A673 (cell line): ENCODE measurements at regions not wholly inside any gene's neighbourhood (a gene's known extent, or its start where the extent isn't known, plus 50 kb on each side); places are given as distances from the start of the nearest gene placed in this dataset.
A peak's percentile ranks its signal among the peaks of the same experiment; 100 is the strongest.

Experiments
- BruUV-seq: library from RNA; stranded (reverse); fragments of 400-500 nt; replicated peaks from 2 replicates; lab custom pipeline; 2021; lab: Mats Ljungman, UMichigan
- CTCF ChIA-PET: fragments of 300-600 bp; sonication (Branson Sonifier 250); formaldehyde crosslinking; loops from one replicate; lab custom pipeline; 2022; ENCODE audit warnings: antibody characterized with exemption; lab: Charles Lee
- POLR2A ChIA-PET: fragments of 300-600 bp; sonication (Branson Sonifier 250); formaldehyde crosslinking; loops from one replicate; lab custom pipeline; 2022; ENCODE audit warnings: antibody characterized with exemption; ENCODE audit not compliant: low non-redundant PET; lab: Charles Lee
- DNase-seq: peaks from one replicate; pipeline ENCODE4 v3.0.0-alpha.2; 2015; ENCODE audit warnings: low spot score
- H3K27ac ChIP-seq: fragments of 200-600 bp; sonication (generic); 2 replicates; pipeline ENCODE4 v1.5.1; 2016; ENCODE audit warnings: mixed run types, low read depth, mild to moderate bottlenecking, mixed read lengths, antibody characterized with exemption, low read length; ENCODE audit not compliant: poor library complexity, severe bottlenecking
- H3K27me3 ChIP-seq: fragments of 200-600 bp; sonication (generic); replicated peaks from 2 replicates; pipeline ENCODE4 v1.6.1; 2017; ENCODE audit warnings: mixed run types, low read depth, mild to moderate bottlenecking, mixed read lengths, antibody characterized with exemption, low read length; ENCODE audit not compliant: insufficient read depth, poor library complexity
- H3K36me3 ChIP-seq: fragments of 200-600 bp; sonication (generic); 2 replicates; pipeline ENCODE4 v1.6.1; 2016; ENCODE audit warnings: mixed run types, mild to moderate bottlenecking, mixed read lengths, antibody characterized with exemption, low read length; ENCODE audit not compliant: insufficient read depth, poor library complexity, severe bottlenecking
- H3K4me1 ChIP-seq: fragments of 200-600 bp; sonication (generic); 2 replicates; pipeline ENCODE4 v1.6.1; 2017; ENCODE audit warnings: mixed run types, mild to moderate bottlenecking, mixed read lengths, antibody characterized with exemption, low read length; ENCODE audit not compliant: insufficient read depth, poor library complexity, severe bottlenecking
- H3K4me3 ChIP-seq: fragments of 200-600 bp; sonication (generic); 2 replicates; pipeline ENCODE4 v1.5.1; 2016; ENCODE audit warnings: low read depth, mixed run types, mild to moderate bottlenecking, mixed read lengths, low read length; ENCODE audit not compliant: poor library complexity, severe bottlenecking
- H3K9me3 ChIP-seq: fragments of 200-600 bp; sonication (generic); 2 replicates; pipeline ENCODE4 v1.6.1; 2016; ENCODE audit warnings: mixed run types, low read depth, mild to moderate bottlenecking, mixed read lengths, antibody characterized with exemption, low read length; ENCODE audit not compliant: poor library complexity, severe bottlenecking
- CTCF ChIP-seq: fragments of 300-800, 200-600 bp; sonication (generic); conservative IDR thresholded peaks from 2 replicates; pipeline ENCODE4 v1.5.1; 2017; ENCODE audit warnings: low read depth, mild to moderate bottlenecking, antibody characterized with exemption, low read length, moderate library complexity, mixed read lengths
- EZH2 ChIP-seq: fragments of 200-600 bp; sonication (generic); IDR thresholded peaks from 2 replicates; pipeline ENCODE4 v1.6.1; 2017; ENCODE audit warnings: borderline replicate concordance, low read depth, mild to moderate bottlenecking, mixed read lengths, antibody characterized with exemption, low read length; ENCODE audit not compliant: poor library complexity, severe bottlenecking
- intact Hi-C: fragments of 100-400 bp; cut with micrococcal nuclease; formaldehyde crosslinking; loops from one replicate; pipeline ENCODE4 v1.10.0; 2022; ENCODE audit not compliant: unreplicated experiment

- peak; percentile 88 for DNase-seq
- TF ChIP-seq EZH2 (no peak), CTCF (peak; percentile 77)
- ChIA-PET CTCF (interaction anchor here (0.6 kb wide), 1 partner anchor 667 kb away, joined by 3 read pairs; no protein-coding TSS in a partner anchor), POLR2A (interaction anchor here (0.6 kb wide), 1 partner anchor 485 kb away, joined by 3 read pairs; no protein-coding TSS in a partner anchor)
- H3K36me3 ChIP-seq, result no peaks in the 10 kb centered on the region
- H3K9me3 ChIP-seq, result no peaks in the 10 kb centered on the region
- H3K27ac ChIP-seq, result peak overlapping the region; percentile 85
- H3K4me1 ChIP-seq, result peaks cover 36% of the 10 kb centered on the region
- no TSS peak for BruUV-seq
- intact Hi-C loops, result loop anchor here (1.0 to 5.0 kb wide), 5 partner anchors 110 to 484 kb away; no protein-coding TSS in a partner anchor
- peak overlapping the region; percentile 41 for H3K4me3 ChIP-seq
- H3K27me3 ChIP-seq, result no peaks in the 10 kb centered on the region
These were observed 93.7 kb upstream of the PRNP start for GRCh38 chr20:4592316-4593148.

DNA sequence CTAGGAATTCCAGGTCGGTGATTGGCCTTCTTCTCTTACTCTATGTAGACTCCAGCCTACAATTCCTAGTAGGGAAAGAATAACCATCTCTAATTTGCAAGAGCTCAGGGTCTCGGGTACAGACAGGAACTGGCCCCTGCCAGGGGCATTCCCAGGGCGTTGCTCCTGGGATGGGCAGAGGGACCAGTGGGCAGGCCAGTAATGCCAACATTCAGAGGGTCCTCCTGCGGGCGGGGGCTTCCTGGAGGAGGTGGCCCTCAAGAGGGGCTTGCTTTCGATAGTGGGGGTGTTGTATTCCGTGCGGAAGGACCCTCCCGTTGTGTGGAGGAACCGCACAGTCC lies 94.3 kb upstream of the PRNP start:
- Histone ChIP-seq H3K27ac (peak overlapping the region; percentile 85), H3K9me3 (no peaks in the 10 kb centered on the region), H3K4me3 (peak overlapping the region; percentile 41), H3K27me3 (no peaks in the 10 kb centered on the region), H3K4me1 (peaks cover 36% of the 10 kb centered on the region), H3K36me3 (no peaks in the 10 kb centered on the region)
- DNase-seq, result no peak
- POLR2A ChIA-PET, result no interaction called here
- TSS peak; percentile 96 for BruUV-seq
- intact Hi-C loops, result loop anchor here (1.0 to 5.0 kb wide), 5 partner anchors 109 to 483 kb away; no protein-coding TSS in a partner anchor
- CTCF ChIA-PET, result no interaction called here
- TF ChIP-seq EZH2 (no peak), CTCF (no peak)

- no peak overlapping the region for H3K4me3 ChIP-seq
- no TSS peak for BruUV-seq
- ChIA-PET POLR2A (interaction anchor here (0.8 kb wide), 1 partner anchor 102 kb away, joined by 5 read pairs; no protein-coding TSS in a partner anchor), CTCF (interaction anchor here (0.6 kb wide), 1 partner anchor 15 kb away, joined by 3 read pairs; no protein-coding TSS in a partner anchor)
- intact Hi-C loops, result no loop called here
- no peaks in the 10 kb centered on the region for H3K36me3 ChIP-seq
- peaks cover 23% of the 10 kb centered on the region for H3K4me1 ChIP-seq
- no peak for DNase-seq
- no peak for TF ChIP-seq CTCF
- TF ChIP-seq EZH2, result no peak
- no peaks in the 10 kb centered on the region for H3K27me3 ChIP-seq
- H3K27ac ChIP-seq, result peak overlapping the region; percentile 37
- no peaks in the 10 kb centered on the region for H3K9me3 ChIP-seq
These were observed 100.5 kb upstream of the PRNP start for GRCh38 chr20:4585758-4586157.
